GM20000 (cell line): ENCODE measurements at regions not wholly inside any gene's neighbourhood (a gene's known extent, or its start where the extent isn't known, plus 50 kb on each side); places are given as distances from the start of the nearest gene placed in this dataset.

Experiments used
- DNase-seq: peaks from one replicate; pipeline ENCODE4 v3.0.0; 2012; ENCODE audit warnings: low spot score
- CTCF ChIP-seq: IDR thresholded peaks from 2 replicates; pipeline ENCODE4 v1.5.1; 2012; ENCODE audit warnings: mild to moderate bottlenecking, control low read depth; ENCODE audit errors: extremely low read depth, missing control alignments

- TF ChIP-seq CTCF: no peak
- DNase-seq: no peak
These were observed 222.3 kb upstream of the AGTR2 start for GRCh38 chrX:115948018-115948923.

- DNase-seq: no peak
- no peak for TF ChIP-seq CTCF
These were observed 220.4 kb upstream of the AGTR2 start for GRCh38 chrX:115949900-115950822.

DNA sequence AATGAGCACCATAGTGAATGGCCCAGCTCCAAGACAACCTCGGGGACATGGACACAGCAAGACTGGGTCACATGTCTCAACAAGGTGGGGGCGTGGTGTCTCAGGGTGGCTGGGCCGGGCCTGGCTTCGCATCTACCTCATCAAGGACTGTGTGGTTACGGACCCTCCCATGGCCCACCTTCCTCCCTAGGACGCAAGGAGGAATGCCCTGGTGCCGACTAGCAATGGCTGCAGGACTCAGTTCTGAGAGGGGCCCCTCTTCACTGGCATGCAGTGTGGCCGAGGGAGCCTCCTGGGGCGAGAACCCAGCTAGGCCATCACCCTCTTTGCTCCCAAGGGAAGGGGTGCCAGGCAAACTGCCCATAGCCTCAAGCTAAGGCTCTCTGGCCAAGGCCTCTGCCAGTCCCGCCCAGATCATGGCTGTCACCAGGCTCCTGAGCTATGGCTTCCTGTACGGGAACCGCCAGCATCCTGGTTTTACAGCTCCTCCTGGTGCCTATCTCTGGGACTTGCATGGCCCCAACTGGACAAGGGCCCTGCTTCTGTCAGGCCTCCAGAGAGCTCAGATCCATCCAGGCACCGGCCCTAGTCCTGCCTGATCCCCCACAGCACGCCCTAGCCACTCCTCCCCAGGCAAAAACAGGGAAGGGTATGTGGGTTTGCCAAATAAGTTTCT is 218.0 kb upstream of the AGTR2 start:
- no peak for TF ChIP-seq CTCF
- no peak for DNase-seq

- no peak for DNase-seq
- no peak for TF ChIP-seq CTCF
These were observed 212.6 kb upstream of the AGTR2 start for GRCh38 chrX:115957862-115958490.

DNA sequence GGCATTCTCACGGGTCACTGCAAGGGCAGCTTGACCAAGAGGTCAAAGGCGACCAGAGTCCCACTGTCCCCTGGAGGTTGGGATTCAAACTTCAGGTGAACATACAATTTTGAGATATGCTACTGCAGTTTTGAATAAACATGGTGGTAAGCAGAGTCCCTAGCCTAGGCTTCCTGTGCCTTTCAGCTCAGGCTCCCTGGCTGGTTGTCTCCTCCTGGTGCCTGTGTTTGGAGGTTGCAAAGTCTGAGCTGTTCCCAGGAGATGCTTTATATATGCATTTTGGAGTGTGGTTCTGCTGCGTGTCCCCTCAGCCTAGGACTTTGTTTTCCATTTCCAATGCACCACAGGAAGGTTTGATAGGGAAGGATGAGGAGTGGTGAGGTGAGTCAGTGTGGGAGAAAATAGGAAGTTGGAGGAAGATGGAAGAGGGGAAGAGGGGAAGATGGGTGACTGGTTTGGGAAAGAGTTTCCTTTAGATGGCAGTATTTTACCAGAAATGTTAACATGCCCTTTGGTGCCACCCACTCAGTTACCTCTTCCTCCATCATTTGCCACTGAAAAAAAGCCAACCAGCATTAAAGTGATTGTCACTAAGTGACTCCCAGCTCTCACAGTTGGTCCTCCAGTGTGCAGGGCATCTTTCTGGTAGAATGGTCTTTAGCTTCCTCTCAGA is 211.7 kb upstream of the AGTR2 start:
- no peak for TF ChIP-seq CTCF

DNA sequence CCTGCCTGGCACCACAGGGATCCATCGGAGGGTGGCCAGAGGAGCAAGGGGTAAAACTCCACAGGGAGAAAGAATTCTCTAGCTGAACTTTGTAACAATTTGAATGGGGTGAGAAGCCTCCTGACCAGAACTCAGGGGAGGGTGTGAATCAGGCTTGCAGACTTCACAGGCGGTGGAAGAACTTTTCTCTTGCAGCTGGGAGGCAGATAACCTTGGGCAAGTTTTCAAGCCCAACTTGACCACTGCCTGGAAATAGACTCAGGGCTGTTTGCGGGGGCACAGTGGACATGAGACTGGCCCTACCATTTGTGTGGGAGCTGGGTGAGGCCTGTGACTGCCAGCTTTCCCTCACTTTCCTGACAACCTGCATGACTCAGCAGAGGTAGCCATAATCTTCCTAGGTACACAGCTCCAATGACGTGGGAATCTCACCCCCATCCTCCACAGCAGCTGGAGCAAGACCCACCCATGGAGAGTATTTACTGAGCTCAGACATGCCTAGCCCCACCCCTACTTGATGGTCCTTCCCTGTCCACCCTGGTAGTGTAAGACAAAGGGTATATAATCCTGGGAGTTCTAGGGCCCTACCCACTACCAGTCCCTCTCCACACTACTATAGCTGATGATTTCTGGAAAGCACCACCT is 210.0 kb upstream of the AGTR2 start:
- no peak for DNase-seq
- no peak for TF ChIP-seq CTCF

More for the DNA sequence above, 211.7 kb upstream of the AGTR2 start:
- DNase-seq: no peak
